Heart left ventricle (tissue), 16 donors: ENCODE measurements at regions not wholly inside any gene's neighbourhood (a gene's known extent, or its start where the extent isn't known, plus 50 kb on each side); places are given as distances from the start of the nearest gene placed in this dataset.

Source experiments
- ATAC-seq, 4 donors: fragments of 200-7000 bp; cut with Tn5 transposase; one replicate each; pipeline ENCODE4 v1.9.1; 2020 to 2022; ENCODE audit warnings: moderate library complexity in 4 of 4, mild to moderate bottlenecking in 3 of 4, moderate number of reproducible peaks in 1 of 4
- DNase-seq, 5 donors: peaks; one replicate each; pipeline ENCODE4 v3.0.0-alpha.2; 2020
- H3K27ac ChIP-seq, 12 donors: fragments of 200-600 bp; sonication (generic) in 4 of 12; one replicate each; pipeline versions ENCODE4 v1.5.0 to v1.8.0; 2016 to 2022; ENCODE audit warnings: mild to moderate bottlenecking in 2 of 12
- H3K27me3 ChIP-seq, 9 donors: fragments of 200-600 bp; sonication (generic) in 2 of 9; one replicate each; pipeline versions ENCODE4 v1.5.1 to v1.8.0; 2016 to 2022; ENCODE audit warnings: mild to moderate bottlenecking in 3 of 9
- H3K36me3 ChIP-seq, 9 donors: fragments of 200-600 bp; sonication (generic) in 2 of 9; one replicate each; pipeline versions ENCODE4 v1.5.0 to v1.8.0; 2018 to 2022; ENCODE audit warnings: mild to moderate bottlenecking in 2 of 9
- H3K4me1 ChIP-seq, 12 donors: fragments of 200-600 bp; sonication (generic) in 4 of 12; one replicate each; pipeline versions ENCODE4 v1.5.0 to v1.8.0; 2016 to 2022; ENCODE audit warnings: mild to moderate bottlenecking in 3 of 12
- H3K4me3 ChIP-seq, 12 donors: fragments of 200-600 bp; sonication (generic) in 4 of 12; one replicate each; pipeline versions ENCODE4 v1.5.0 to v1.8.0; 2017 to 2022; ENCODE audit warnings: mild to moderate bottlenecking in 9 of 12, moderate library complexity in 4 of 12
- H3K9me3 ChIP-seq, 12 donors: fragments of 200-600 bp; sonication (generic) in 4 of 12; one replicate each; pipeline versions ENCODE4 v1.5.0 to v1.8.0; 2016 to 2022; ENCODE audit warnings: mild to moderate bottlenecking in 1 of 12
- CTCF ChIP-seq, 12 donors: fragments of 200-600 bp; sonication (generic) in 4 of 12; IDR thresholded peaks; one replicate each; pipeline versions ENCODE4 v1.5.0 to v1.8.0; 2018 to 2022; ENCODE audit warnings: antibody characterized with exemption in 12 of 12, mild to moderate bottlenecking in 5 of 12
- POLR2A ChIP-seq, 2 donors: fragments of 450-650 bp; IDR thresholded peaks; one replicate each; pipeline ENCODE4 v1.6.1; 2017; ENCODE audit warnings: antibody characterized with exemption in 2 of 2, mild to moderate bottlenecking in 2 of 2, moderate library complexity in 2 of 2
- WGBS, 4 donors: extraction: QIAGEN DNeasy Blood & Tissue Kit in 2 of 4; methylation state at CpG; one replicate each; pipeline versions ENCODE4 v1.1.5 to v1.1.7; 2013 to 2018; 5-methylcytosine and 5-hydroxymethylcytosine counted together
- intact Hi-C, 10 donors: fragments of 100-400 bp; cut with DNase I; formaldehyde crosslinking; loops; one replicate each; pipeline versions ENCODE4 v1.11.1 to v1.14.2; 2022
- donor health status: ischemic (EF 13 %, LVEDD 7.1; RV severe dilation, severe dysfunction).
- donor health status: healthy with polysubstance abuse.
- donor health status: DM: no; HTN: yes; CAD: no.
- donor health status: DM: no; HTN: no; CAD: no.
- donor health status: ischemic (EF 25% LVEDD 6.9; RV normal size, moderate dysfunction).
- donor health status: ischemic (EF 25% LVEDD 5.7; RV mildly dilated, moderate dysfunction).
- donor health status: healthy.
- donor health status: DM: yes; HTN: yes; CAD: no.
- donor health status: ischemic (EF 35%, LVEDD 5.7; RV mildly dilated, moderate dysfunction).
- donor health status: nonischemic (EF 11% LVEDD 7.7; RV severe dilation, severe dysfunction).
- donor health status: DM: yes; HTN: yes; CAD: no.
- donor health status: PGD.
- donor health status: ischemic (EF 29% LVEDD 5.4; RV normal size, mild dysfunction).
- donor health status: nonischemic (EF 23%, LVEDD 6.1; RV moderate dilation, normal function).

- H3K27me3 ChIP-seq, result no peaks in the 10 kb centered on the region
- H3K9me3 ChIP-seq, result no peaks in the 10 kb centered on the region
- H3K27ac ChIP-seq, result no peak overlapping the region
- TF ChIP-seq CTCF (IDR thresholded peaks at IDR 0.05), result peak; percentile 33 to 68 (median 55)
- no peak for TF ChIP-seq POLR2A (IDR thresholded peaks at IDR 0.05)
- H3K4me1 ChIP-seq, result peaks cover 0 to 22% (median 0%) of the 10 kb centered on the region in 12 donors
- peak overlapping the region in 2 of 12 donors; percentile 15 to 30 for H3K4me3 ChIP-seq
- no peaks in the 10 kb centered on the region for H3K36me3 ChIP-seq
- intact Hi-C loops, result loop anchor here in 8 of 10 donors (1.0 to 10.0 kb wide), 16 partner anchors 58 to 1098 kb away; partner anchors contain the start of gene KCNJ2 (in 7 of the 8)
- DNase-seq, result peak in 4 of 5 donors; percentile 39 to 58 (median 50)
- WGBS, 4 donors, result 35 to 50% (median 36%) methylated on average over 12 of the region's 12 CpGs
- ATAC-seq, result peak; percentile 59 to 83 (median 76)
These were observed 453.3 kb downstream of the KCNJ2 start for GRCh38 chr17:70622368-70623260.

GRCh38 chr17:70624211-70624610, 454.9 kb downstream of the KCNJ2 start:
- Histone ChIP-seq H3K9me3 (no peaks in the 10 kb centered on the region), H3K36me3 (no peaks in the 10 kb centered on the region), H3K4me1 (peaks cover 0 to 22% (median 0%) of the 10 kb centered on the region in 12 donors), H3K27me3 (no peaks in the 10 kb centered on the region), H3K4me3 (no peak overlapping the region), H3K27ac (no peak overlapping the region)
- no peak for TF ChIP-seq CTCF (IDR thresholded peaks at IDR 0.05)
- TF ChIP-seq POLR2A (IDR thresholded peaks at IDR 0.05), result no peak
- no peak for DNase-seq
- ATAC-seq, result no peak
- intact Hi-C loops, result loop anchor here in 8 of 10 donors (5.0 to 10.0 kb wide), 11 partner anchors 59 to 1099 kb away; partner anchors contain the start of gene KCNJ2 (in 6 of the 8)

- Histone ChIP-seq H3K36me3 (no peaks in the 10 kb centered on the region), H3K27ac (no peak overlapping the region), H3K4me1 (no peaks in the 10 kb centered on the region), H3K27me3 (no peaks in the 10 kb centered on the region), H3K9me3 (no peaks in the 10 kb centered on the region), H3K4me3 (no peak overlapping the region)
- ATAC-seq (no peak), DNase-seq (no peak)
- 31 to 48% (median 43%) methylated on average over 4 of the region's 4 CpGs for WGBS, 4 donors
- intact Hi-C loops, result loop anchor here in 9 of 10 donors (5.0 to 10.0 kb wide), 9 partner anchors 65 to 1485 kb away; partner anchors contain the start of gene KCNJ2 (in 3 of the 9)
- TF ChIP-seq CTCF (IDR thresholded peaks at IDR 0.05) (peak in 11 of 12 donors; percentile 20 to 51 (median 41)), POLR2A (IDR thresholded peaks at IDR 0.05) (no peak)
These were observed 460.6 kb downstream of the KCNJ2 start for GRCh38 chr17:70629902-70630301.

GRCh38 chr17:70636517-70637133, 467.3 kb downstream of the KCNJ2 start:
- H3K36me3 ChIP-seq, result no peaks in the 10 kb centered on the region
- TF ChIP-seq POLR2A (IDR thresholded peaks at IDR 0.05) (no peak), CTCF (IDR thresholded peaks at IDR 0.05) (peak; percentile 61 to 82 (median 76))
- H3K27ac ChIP-seq, result no peak overlapping the region
- intact Hi-C loops, result loop anchor here in 8 of 10 donors (2.0 to 10.0 kb wide), 5 partner anchors 1478 to 1906 kb away; no protein-coding TSS in a partner anchor
- DNase-seq, result no peak
- H3K9me3 ChIP-seq, result no peaks in the 10 kb centered on the region
- no peak overlapping the region for H3K4me3 ChIP-seq
- no peak for ATAC-seq
- no peaks in the 10 kb centered on the region for H3K4me1 ChIP-seq
- H3K27me3 ChIP-seq, result no peaks in the 10 kb centered on the region
- 19 to 21% (median 19%) methylated on average over 2 of the region's 2 CpGs for WGBS, 4 donors
